Ascending aorta (tissue), 2 donors: ENCODE measurements at regions not wholly inside any gene's neighbourhood (a gene's known extent, or its start where the extent isn't known, plus 50 kb on each side); places are given as distances from the start of the nearest gene placed in this dataset.

Experiments used
- DNase-seq, 2 donors: peaks; one replicate each; pipeline ENCODE4 v3.0.0-alpha.2; 2019; ENCODE audit warnings: low spot score in 2 of 2
- H3K27ac ChIP-seq, 2 donors: fragments of 200-600 bp; sonication (generic); one replicate each; pipeline ENCODE4 v1.5.1; 2016 to 2017; ENCODE audit warnings: mild to moderate bottlenecking in 1 of 2
- H3K27me3 ChIP-seq: fragments of 200-600 bp; sonication (generic); one replicate; pipeline ENCODE4 v1.5.1; 2017
- H3K36me3 ChIP-seq, 2 donors: fragments of 200-600 bp; sonication (generic); one replicate each; pipeline ENCODE4 v1.5.1; 2016
- H3K4me1 ChIP-seq, 2 donors: fragments of 200-600 bp; sonication (generic); one replicate each; pipeline ENCODE4 v1.5.1; 2016 to 2017; ENCODE audit warnings: mild to moderate bottlenecking in 1 of 2
- H3K4me3 ChIP-seq, 2 donors: fragments of 200-600 bp; sonication (generic); one replicate each; pipeline ENCODE4 v1.5.1; 2016 to 2017; ENCODE audit warnings: mild to moderate bottlenecking in 1 of 2
- H3K9me3 ChIP-seq, 2 donors: fragments of 200-600 bp; sonication (generic); one replicate each; pipeline ENCODE4 v1.5.1; 2016
- intact Hi-C: fragments of 100-400 bp; cut with DNase I; formaldehyde crosslinking; loops from one replicate; pipeline ENCODE4 v1.15.1; 2023
- TF ChIP-seq, protein P1 (sequence below), 3 experiments: fragments of 200-600 bp in 2 of 3; fragments of 450-650 bp in 1 of 3; sonication (generic) in 2 of 3; IDR thresholded peaks; one replicate each; pipeline ENCODE4 v1.5.1; 2016 to 2019; ENCODE audit warnings: antibody characterized with exemption in 3 of 3, mild to moderate bottlenecking in 1 of 3, moderate library complexity in 1 of 3

DNA sequence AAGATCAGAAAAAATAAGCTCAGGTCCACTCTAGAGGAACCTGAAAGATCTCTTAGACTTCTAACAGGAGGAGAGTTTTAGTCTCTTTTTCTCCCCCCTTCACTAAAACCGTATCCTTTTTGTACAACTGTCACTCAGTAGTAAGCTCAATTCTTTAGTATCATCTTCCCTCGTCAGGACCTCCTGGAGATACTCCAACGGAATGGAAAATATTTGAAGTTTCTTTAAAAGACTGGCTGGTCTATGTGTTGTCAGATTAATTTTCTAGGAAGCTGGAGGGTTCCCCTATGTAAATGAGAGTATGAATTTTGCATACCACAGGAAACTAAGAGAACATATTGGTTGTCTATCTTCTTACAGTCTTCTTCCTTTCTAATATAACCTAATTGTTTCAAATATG lies 747.7 kb upstream of the CBLB start:
- DNase-seq: no peak
- peak overlapping the region; percentile 15 to 16 for H3K27ac ChIP-seq
- intact Hi-C loops: loop anchor here (5.0 kb wide), 1 partner anchor 446 kb away; no protein-coding TSS in a partner anchor

DNA sequence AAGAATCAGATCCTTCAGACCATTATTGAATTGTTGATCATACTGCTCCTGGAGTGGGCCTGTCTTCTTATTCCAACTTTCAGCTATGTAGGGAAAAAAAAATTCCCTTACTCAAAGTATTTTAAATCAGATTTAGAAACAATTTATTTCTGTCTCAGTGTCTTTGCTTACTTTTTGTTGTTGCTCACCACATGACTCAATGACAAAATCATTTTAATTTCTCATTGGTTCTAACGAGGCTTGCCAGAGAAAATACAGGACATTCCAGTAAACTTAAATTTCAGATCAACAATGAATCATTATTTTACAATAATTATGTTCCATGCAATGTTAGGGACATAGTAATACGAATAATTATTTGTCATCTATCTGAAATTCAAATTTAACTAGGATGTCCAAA lies 748.5 kb upstream of the CBLB start:
- Histone ChIP-seq H3K4me1 (peaks cover 0 to 7% of the 10 kb centered on the region in 2 donors), H3K4me3 (no peak overlapping the region), H3K27me3 (no peaks in the 10 kb centered on the region), H3K27ac (peak overlapping the region in 1 of 2 donors; percentile 16), H3K9me3 (no peaks in the 10 kb centered on the region), H3K36me3 (no peaks in the 10 kb centered on the region)
- intact Hi-C loops: loop anchor here (5.0 kb wide), 1 partner anchor 445 kb away; no protein-coding TSS in a partner anchor
- TF ChIP-seq, protein P1, sequence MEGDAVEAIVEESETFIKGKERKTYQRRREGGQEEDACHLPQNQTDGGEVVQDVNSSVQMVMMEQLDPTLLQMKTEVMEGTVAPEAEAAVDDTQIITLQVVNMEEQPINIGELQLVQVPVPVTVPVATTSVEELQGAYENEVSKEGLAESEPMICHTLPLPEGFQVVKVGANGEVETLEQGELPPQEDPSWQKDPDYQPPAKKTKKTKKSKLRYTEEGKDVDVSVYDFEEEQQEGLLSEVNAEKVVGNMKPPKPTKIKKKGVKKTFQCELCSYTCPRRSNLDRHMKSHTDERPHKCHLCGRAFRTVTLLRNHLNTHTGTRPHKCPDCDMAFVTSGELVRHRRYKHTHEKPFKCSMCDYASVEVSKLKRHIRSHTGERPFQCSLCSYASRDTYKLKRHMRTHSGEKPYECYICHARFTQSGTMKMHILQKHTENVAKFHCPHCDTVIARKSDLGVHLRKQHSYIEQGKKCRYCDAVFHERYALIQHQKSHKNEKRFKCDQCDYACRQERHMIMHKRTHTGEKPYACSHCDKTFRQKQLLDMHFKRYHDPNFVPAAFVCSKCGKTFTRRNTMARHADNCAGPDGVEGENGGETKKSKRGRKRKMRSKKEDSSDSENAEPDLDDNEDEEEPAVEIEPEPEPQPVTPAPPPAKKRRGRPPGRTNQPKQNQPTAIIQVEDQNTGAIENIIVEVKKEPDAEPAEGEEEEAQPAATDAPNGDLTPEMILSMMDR (IDR thresholded peaks at IDR 0.05): no peak
- no peak for DNase-seq

More for the DNA sequence above, 747.7 kb upstream of the CBLB start:
- H3K4me1 ChIP-seq: peaks cover 0 to 7% of the 10 kb centered on the region in 2 donors
- no peak overlapping the region for H3K4me3 ChIP-seq
- no peaks in the 10 kb centered on the region for H3K27me3 ChIP-seq
- no peaks in the 10 kb centered on the region for H3K36me3 ChIP-seq
- TF ChIP-seq, protein P1 (IDR thresholded peaks at IDR 0.05): no peak
- no peaks in the 10 kb centered on the region for H3K9me3 ChIP-seq

DNA sequence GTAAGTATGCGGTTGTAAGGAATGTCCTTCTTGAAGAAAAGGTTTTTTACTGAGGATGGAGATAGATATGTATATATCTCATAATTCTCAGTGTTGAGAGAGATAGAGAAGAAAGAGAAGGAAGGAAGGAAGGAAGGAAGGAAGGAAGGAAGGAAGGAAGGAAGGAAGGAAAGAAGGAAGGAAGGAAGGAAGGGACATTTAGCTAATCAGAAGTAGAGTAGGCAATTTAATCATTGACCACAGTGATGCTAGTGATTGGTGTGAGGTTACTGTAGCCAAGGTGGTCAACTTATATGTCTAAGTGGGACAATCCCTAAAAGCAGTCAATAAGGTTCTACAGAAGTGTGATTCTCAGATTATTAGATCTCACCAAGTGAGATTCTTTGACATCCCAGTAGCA lies 751.8 kb upstream of the CBLB start:
- Histone ChIP-seq H3K9me3 (peaks cover 0 to 10% of the 10 kb centered on the region in 2 donors), H3K4me3 (no peak overlapping the region), H3K27ac (no peak overlapping the region), H3K4me1 (peaks cover 0 to 7% of the 10 kb centered on the region in 2 donors), H3K27me3 (no peaks in the 10 kb centered on the region), H3K36me3 (no peaks in the 10 kb centered on the region)
- DNase-seq: no peak
- TF ChIP-seq, protein P1 (IDR thresholded peaks at IDR 0.05): no peak
- intact Hi-C loops: no loop called here

DNA sequence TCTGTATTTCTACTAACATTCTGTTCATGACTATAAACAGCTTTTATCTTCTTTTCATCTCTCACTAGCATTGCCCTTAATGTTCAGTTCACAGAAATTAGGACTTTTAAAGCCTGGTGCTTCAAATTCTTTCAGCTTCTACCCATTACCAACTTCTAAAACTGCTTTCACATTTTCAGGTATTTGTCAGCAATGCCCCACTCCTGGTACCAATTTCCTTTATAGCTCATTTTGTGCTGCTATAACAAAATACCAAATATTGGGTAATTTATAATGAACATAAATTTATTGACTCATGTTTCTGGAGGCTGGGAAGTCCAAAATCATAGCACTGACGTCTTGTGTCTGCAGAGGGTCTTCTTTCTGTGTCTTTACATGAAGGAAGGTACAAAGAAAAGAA lies 753.1 kb upstream of the CCDC54 start:
- H3K27me3 ChIP-seq: no peaks in the 10 kb centered on the region
- no peaks in the 10 kb centered on the region for H3K36me3 ChIP-seq
- H3K4me1 ChIP-seq: no peaks in the 10 kb centered on the region
- peaks cover 0 to 10% of the 10 kb centered on the region in 2 donors for H3K9me3 ChIP-seq
- TF ChIP-seq, protein P1 (IDR thresholded peaks at IDR 0.05): no peak
- no peak overlapping the region for H3K4me3 ChIP-seq
- DNase-seq: no peak
- intact Hi-C loops: no loop called here
- H3K27ac ChIP-seq: no peak overlapping the region

DNA sequence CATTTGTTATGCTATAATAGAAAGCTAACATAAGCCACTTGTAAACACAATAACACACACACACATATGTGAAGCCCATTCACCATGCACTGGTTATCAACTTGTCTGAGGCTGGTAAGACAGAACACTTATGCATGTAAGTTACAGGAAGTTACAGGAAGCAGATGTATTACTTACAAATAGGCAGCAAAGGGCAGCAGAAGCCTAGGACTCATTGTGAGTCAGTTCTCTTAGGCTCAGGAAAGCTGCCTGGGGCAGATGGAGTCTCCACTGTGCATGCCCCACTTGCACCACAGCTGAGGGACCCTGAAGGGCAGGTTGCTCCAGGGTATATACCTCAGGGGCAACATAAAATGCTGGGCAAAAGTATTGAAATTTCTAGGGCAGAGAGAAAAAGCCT lies 748.8 kb upstream of the CCDC54 start:
- DNase-seq: no peak
- Histone ChIP-seq H3K9me3 (peaks cover 0 to 10% of the 10 kb centered on the region in 2 donors), H3K4me3 (no peak overlapping the region), H3K36me3 (no peaks in the 10 kb centered on the region), H3K27me3 (no peaks in the 10 kb centered on the region), H3K27ac (no peak overlapping the region), H3K4me1 (no peaks in the 10 kb centered on the region)
- intact Hi-C loops: no loop called here
- TF ChIP-seq, protein P1 (IDR thresholded peaks at IDR 0.05): no peak
